ENCODE measurements at regions not wholly inside any gene's neighbourhood (a gene's known extent, or its start where the extent isn't known, plus 50 kb on each side); places are given as distances from the start of the nearest gene placed in this dataset.

- no peak for DNase-seq
These were observed 65.8 kb upstream of the CFAP20DC start for GRCh38 chr3:59115364-59116232.

- DNase-seq = no peak
These were observed 58.3 kb upstream of the CFAP20DC start for GRCh38 chr3:59107856-59108815.

GRCh38 chr3:59106085-59106648 lies 56.3 kb upstream of the CFAP20DC start:
- no peak for DNase-seq

GRCh38 chr3:59103552-59103951 lies 53.7 kb upstream of the CFAP20DC start:
- no peak for DNase-seq

GRCh38 chr3:59101231-59101736 lies 51.5 kb upstream of the CFAP20DC start:
- no peak for DNase-seq

All from stimulated activated CD4-positive, alpha-beta T cell treated with anti-CD3 and anti-CD28 coated beads, Interleukin-12 subunit alpha, Interleukin-12 subunit beta, amount 100 ng/mL, for 4 hours (primary cell).